Astrocyte (in vitro differentiated cells and primary cell): ENCODE measurements at regions not wholly inside any gene's neighbourhood (a gene's known extent, or its start where the extent isn't known, plus 50 kb on each side); places are given as distances from the start of the nearest gene placed in this dataset.

ENCODE experiments used
- DNase-seq: peaks from one replicate; pipeline ENCODE4 v3.0.0-alpha.2; 2010; ENCODE audit warnings: low read depth
- FAIRE-seq: peaks from 2 replicates; lab custom pipeline; 2011; peaks lifted over from hg19 to GRCh38; lab: Jason Lieb, UNC
- H2AFZ ChIP-seq: 2 replicates; pipeline ENCODE4 v1.6.0; 2012; ENCODE audit warnings: low read depth, low read length, inconsistent platforms
- H3K27ac ChIP-seq: 2 replicates; pipeline ENCODE4 v1.5.1; 2011; ENCODE audit warnings: low read depth, low read length, inconsistent platforms
- H3K27me3 ChIP-seq: 2 replicates; pipeline ENCODE4 v1.6.0; 2011; ENCODE audit warnings: low read length, inconsistent platforms; ENCODE audit not compliant: insufficient read depth
- H3K36me3 ChIP-seq: 2 replicates; pipeline ENCODE4 v1.5.1; 2011; ENCODE audit warnings: low read length, inconsistent platforms; ENCODE audit not compliant: insufficient read depth
- H3K4me1 ChIP-seq: 2 replicates; pipeline ENCODE4 v1.5.1; 2011; ENCODE audit warnings: low read length, inconsistent platforms; ENCODE audit not compliant: insufficient read depth
- H3K4me2 ChIP-seq: 2 replicates; pipeline ENCODE4 v1.6.0; 2012; ENCODE audit warnings: low read length, inconsistent platforms
- H3K4me3 ChIP-seq: 2 replicates; pipeline ENCODE4 v1.5.1; 2011; ENCODE audit warnings: low read depth, mild to moderate bottlenecking, low read length, inconsistent platforms; ENCODE audit not compliant: insufficient read depth
- H3K79me2 ChIP-seq: 2 replicates; pipeline ENCODE4 v1.6.0; 2012; ENCODE audit warnings: mild to moderate bottlenecking, low read length, inconsistent platforms; ENCODE audit not compliant: insufficient read depth
- H3K9ac ChIP-seq: 2 replicates; pipeline ENCODE4 v1.6.0; 2012; ENCODE audit warnings: mild to moderate bottlenecking, low read length, inconsistent platforms
- H3K9me3 ChIP-seq: 2 replicates; pipeline ENCODE4 v1.5.1; 2012; ENCODE audit warnings: low read depth, mild to moderate bottlenecking, low read length, inconsistent platforms; ENCODE audit not compliant: insufficient read depth
- H4K20me1 ChIP-seq: 2 replicates; pipeline ENCODE4 v1.6.0; 2012; ENCODE audit warnings: low read length, inconsistent platforms; ENCODE audit not compliant: insufficient read depth
- H3K27ac Mint-ChIP-seq: one replicate; pipeline ENCODE4 v1.8.0; 2021; ENCODE audit warnings: mild to moderate bottlenecking, mixed read lengths; ENCODE audit not compliant: unreplicated experiment
- H3K27me3 Mint-ChIP-seq: one replicate; pipeline ENCODE4 v1.8.0; 2021; ENCODE audit warnings: low read depth, mixed read lengths; ENCODE audit not compliant: unreplicated experiment
- H3K36me3 Mint-ChIP-seq: one replicate; pipeline ENCODE4 v1.8.0; 2021; ENCODE audit warnings: low read depth, mixed read lengths; ENCODE audit not compliant: unreplicated experiment
- H3K4me1 Mint-ChIP-seq: one replicate; pipeline ENCODE4 v1.8.0; 2021; ENCODE audit warnings: low read depth, mixed read lengths; ENCODE audit not compliant: unreplicated experiment
- H3K4me3 Mint-ChIP-seq: one replicate; pipeline ENCODE4 v1.8.0; 2021; ENCODE audit warnings: mild to moderate bottlenecking, moderate library complexity, mixed read lengths; ENCODE audit not compliant: unreplicated experiment
- H3K9me3 Mint-ChIP-seq: one replicate; pipeline ENCODE4 v1.8.0; 2021; ENCODE audit warnings: mild to moderate bottlenecking, mixed read lengths; ENCODE audit not compliant: unreplicated experiment
- CTCF ChIP-seq: IDR thresholded peaks from 2 replicates; pipeline ENCODE4 v1.5.1; 2011; ENCODE audit warnings: low read depth, mild to moderate bottlenecking, inconsistent platforms, low read length, moderate library complexity; ENCODE audit not compliant: insufficient read depth
- EZH2 ChIP-seq: IDR thresholded peaks from 2 replicates; pipeline ENCODE4 v1.6.1; 2012; ENCODE audit warnings: mild to moderate bottlenecking, low read length, inconsistent platforms; ENCODE audit not compliant: insufficient read depth

- DNase-seq (no peak), FAIRE-seq (no peak)
- H3K4me2 ChIP-seq, result no peak overlapping the region
- H3K4me1 ChIP-seq, result peaks cover 3% of the 10 kb centered on the region
- TF ChIP-seq EZH2 (no peak), CTCF (no peak)
- no peaks in the 10 kb centered on the region for H3K36me3 Mint-ChIP-seq
- H3K4me1 Mint-ChIP-seq, result peaks cover under 1% of the 10 kb centered on the region
- no peak overlapping the region for H3K27ac Mint-ChIP-seq
- no peaks in the 10 kb centered on the region for H3K79me2 ChIP-seq
- H3K27me3 Mint-ChIP-seq, result peaks cover 35% of the 10 kb centered on the region
- no peaks in the 10 kb centered on the region for H3K36me3 ChIP-seq
- H2AFZ ChIP-seq, result no peak overlapping the region
- no peak overlapping the region for H3K4me3 Mint-ChIP-seq
- no peak overlapping the region for H3K4me3 ChIP-seq
- H3K9ac ChIP-seq, result no peak overlapping the region
- H3K27me3 ChIP-seq, result peaks cover 8% of the 10 kb centered on the region
- H3K9me3 Mint-ChIP-seq, result peaks cover 2% of the 10 kb centered on the region
- no peaks in the 10 kb centered on the region for H3K9me3 ChIP-seq
- H4K20me1 ChIP-seq, result no peaks in the 10 kb centered on the region
- H3K27ac ChIP-seq, result no peak overlapping the region
Observed at GRCh38 chr1:232689711-232690110, 59.8 kb upstream of the SIPA1L2 start.

- peaks cover 2% of the 10 kb centered on the region for H3K9me3 Mint-ChIP-seq
- H3K4me1 ChIP-seq, result no peaks in the 10 kb centered on the region
- H3K36me3 Mint-ChIP-seq, result no peaks in the 10 kb centered on the region
- H3K4me1 Mint-ChIP-seq, result no peaks in the 10 kb centered on the region
- H3K36me3 ChIP-seq, result no peaks in the 10 kb centered on the region
- H3K27me3 Mint-ChIP-seq, result peaks cover 39% of the 10 kb centered on the region
- no peak overlapping the region for H3K4me3 ChIP-seq
- DNase-seq, result no peak
- no peak overlapping the region for H3K9ac ChIP-seq
- H3K79me2 ChIP-seq, result no peaks in the 10 kb centered on the region
- FAIRE-seq, result no peak
- H3K27ac ChIP-seq, result no peak overlapping the region
- no peak overlapping the region for H3K4me3 Mint-ChIP-seq
- TF ChIP-seq CTCF, result no peak
- no peak for TF ChIP-seq EZH2
- no peak overlapping the region for H3K27ac Mint-ChIP-seq
- H3K4me2 ChIP-seq, result no peak overlapping the region
- no peak overlapping the region for H2AFZ ChIP-seq
- no peaks in the 10 kb centered on the region for H4K20me1 ChIP-seq
- H3K9me3 ChIP-seq, result no peaks in the 10 kb centered on the region
- peaks cover 8% of the 10 kb centered on the region for H3K27me3 ChIP-seq
Observed at GRCh38 chr1:232690285-232690935, 60.5 kb upstream of the SIPA1L2 start.

- no peak overlapping the region for H3K4me3 Mint-ChIP-seq
- H3K4me3 ChIP-seq, result no peak overlapping the region
- H3K27me3 ChIP-seq, result peaks cover 12% of the 10 kb centered on the region
- H2AFZ ChIP-seq, result no peak overlapping the region
- H3K36me3 Mint-ChIP-seq, result no peaks in the 10 kb centered on the region
- no peak overlapping the region for H3K27ac Mint-ChIP-seq
- H3K4me1 Mint-ChIP-seq, result no peaks in the 10 kb centered on the region
- H3K27ac ChIP-seq, result no peak overlapping the region
- no peaks in the 10 kb centered on the region for H3K36me3 ChIP-seq
- peaks cover 2% of the 10 kb centered on the region for H3K9me3 Mint-ChIP-seq
- no peaks in the 10 kb centered on the region for H3K9me3 ChIP-seq
- H3K27me3 Mint-ChIP-seq, result peaks cover 60% of the 10 kb centered on the region
- no peak overlapping the region for H3K9ac ChIP-seq
- H3K4me1 ChIP-seq, result no peaks in the 10 kb centered on the region
- no peak for FAIRE-seq
- DNase-seq, result no peak
- no peaks in the 10 kb centered on the region for H4K20me1 ChIP-seq
- H3K79me2 ChIP-seq, result no peaks in the 10 kb centered on the region
- no peak overlapping the region for H3K4me2 ChIP-seq
- no peak for TF ChIP-seq CTCF
- TF ChIP-seq EZH2, result no peak
Observed at GRCh38 chr1:232694475-232694874, 64.5 kb upstream of the SIPA1L2 start.
